ENCODE measurements at regions not wholly inside any gene's neighbourhood (a gene's known extent, or its start where the extent isn't known, plus 50 kb on each side); places are given as distances from the start of the nearest gene placed in this dataset.

DNA sequence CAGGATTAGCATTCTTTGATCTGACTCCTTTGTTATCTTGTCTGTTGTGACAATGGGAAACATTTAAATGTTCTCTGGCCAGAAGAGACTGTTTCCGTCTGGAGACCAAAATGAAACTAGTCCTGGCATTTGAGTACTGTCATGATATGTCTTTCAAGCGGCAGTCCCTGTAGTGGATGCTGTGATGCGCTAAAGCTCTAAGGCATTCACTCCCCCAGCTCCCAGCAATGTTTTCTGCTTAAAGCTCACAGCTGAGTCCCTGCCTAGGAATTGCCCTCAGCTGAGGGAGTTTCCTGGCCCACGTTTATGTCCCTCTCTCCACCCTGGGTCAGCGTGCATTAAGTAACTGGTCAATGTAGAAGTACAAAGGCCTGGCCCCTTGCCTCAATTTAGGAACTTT is 109.4 kb downstream of the UCHL5 start:
- TF ChIP-seq RXRA (IDR thresholded peaks at IDR 0.05; ENCODE audit: borderline replicate concordance, low read depth): no peak
- TF ChIP-seq CTCF (IDR thresholded peaks at IDR 0.05): no peak
- no peak for TF ChIP-seq SIN3A (IDR thresholded peaks at IDR 0.05; ENCODE audit: borderline replicate concordance, low read depth, low read length)
- no peak for TF ChIP-seq YY1 (IDR thresholded peaks at IDR 0.05; ENCODE audit: low read depth)
- no peak for TF ChIP-seq USF2 (IDR thresholded peaks at IDR 0.05; ENCODE audit: borderline replicate concordance, low read depth, low read length)
- TF ChIP-seq FOXM1 (IDR thresholded peaks at IDR 0.05; ENCODE audit: low read depth): no peak
- no peak for TF ChIP-seq RCOR1 (IDR thresholded peaks at IDR 0.05; ENCODE audit: low read length)
- no peak for TF ChIP-seq CHD2 (IDR thresholded peaks at IDR 0.05; ENCODE audit: low read length, partially characterized antibody)
- no peak for TF ChIP-seq EP300 (IDR thresholded peaks at IDR 0.05; ENCODE audit: borderline replicate concordance in 1 of 2, low read depth in 1 of 2, low read length in 1 of 2)
- no peak for TF ChIP-seq PBX3 (IDR thresholded peaks at IDR 0.05)
- no peak for TF ChIP-seq FOSL2 (IDR thresholded peaks at IDR 0.05; ENCODE audit: borderline replicate concordance, low read depth)
- no peak for TF ChIP-seq POLR2AphosphoS5 (IDR thresholded peaks at IDR 0.05; ENCODE audit: low read depth, low read length)
- TF ChIP-seq, protein P1, sequence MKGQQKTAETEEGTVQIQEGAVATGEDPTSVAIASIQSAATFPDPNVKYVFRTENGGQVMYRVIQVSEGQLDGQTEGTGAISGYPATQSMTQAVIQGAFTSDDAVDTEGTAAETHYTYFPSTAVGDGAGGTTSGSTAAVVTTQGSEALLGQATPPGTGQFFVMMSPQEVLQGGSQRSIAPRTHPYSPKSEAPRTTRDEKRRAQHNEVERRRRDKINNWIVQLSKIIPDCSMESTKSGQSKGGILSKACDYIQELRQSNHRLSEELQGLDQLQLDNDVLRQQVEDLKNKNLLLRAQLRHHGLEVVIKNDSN (IDR thresholded peaks at IDR 0.05; ENCODE audit: borderline replicate concordance, low read depth): no peak
